ENCODE measurements at regions not wholly inside any gene's neighbourhood (a gene's known extent, or its start where the extent isn't known, plus 50 kb on each side); places are given as distances from the start of the nearest gene placed in this dataset.
"Not testable (repeated sequence)": the region's sequence is repeated elsewhere in the genome, so short reads cannot be mapped to it uniquely, and the experiment has no call there.

DNA sequence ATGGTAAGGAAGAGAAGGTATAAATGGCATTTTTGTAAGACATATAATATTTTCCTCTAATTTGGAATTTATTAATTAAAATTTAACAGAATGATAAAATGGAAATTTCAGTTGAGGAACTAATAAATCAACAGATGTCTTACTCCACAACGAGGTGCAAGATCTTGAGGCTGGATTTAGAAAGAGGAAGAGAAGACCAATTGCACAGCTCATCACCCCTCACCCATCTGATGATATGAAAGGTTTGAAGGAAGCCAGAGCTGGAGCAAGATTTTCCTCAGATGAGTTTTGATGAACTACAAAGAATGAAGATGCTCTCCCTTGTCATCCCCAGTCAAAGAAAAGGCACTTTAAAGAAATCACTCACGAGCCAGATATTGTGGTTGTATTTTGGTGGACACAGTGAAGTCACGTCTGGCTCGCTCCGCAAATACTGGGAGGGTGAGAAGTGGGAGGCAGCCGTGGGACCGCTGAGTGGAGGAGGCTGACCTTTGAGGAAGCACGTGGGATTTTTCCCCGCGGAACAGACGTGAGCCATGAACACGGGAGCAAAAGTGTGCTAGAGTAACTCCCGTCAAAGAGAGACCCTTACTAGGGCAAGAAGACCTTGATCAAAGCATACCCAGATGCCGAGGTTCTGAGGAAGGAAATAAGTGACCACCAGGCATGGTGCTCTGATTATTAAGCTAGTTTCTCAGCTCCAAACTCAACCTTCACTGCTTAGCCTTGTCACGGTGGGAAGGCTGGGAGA lies 511.4 kb downstream of the RNF144A start:
- DNase-seq (ENCODE audit: low read depth in 2 of 2): no peak

- no peak for DNase-seq (ENCODE audit: low read depth in 2 of 2)
Observed at GRCh38 chr2:7429733-7430132, 512.5 kb downstream of the RNF144A start.

DNA sequence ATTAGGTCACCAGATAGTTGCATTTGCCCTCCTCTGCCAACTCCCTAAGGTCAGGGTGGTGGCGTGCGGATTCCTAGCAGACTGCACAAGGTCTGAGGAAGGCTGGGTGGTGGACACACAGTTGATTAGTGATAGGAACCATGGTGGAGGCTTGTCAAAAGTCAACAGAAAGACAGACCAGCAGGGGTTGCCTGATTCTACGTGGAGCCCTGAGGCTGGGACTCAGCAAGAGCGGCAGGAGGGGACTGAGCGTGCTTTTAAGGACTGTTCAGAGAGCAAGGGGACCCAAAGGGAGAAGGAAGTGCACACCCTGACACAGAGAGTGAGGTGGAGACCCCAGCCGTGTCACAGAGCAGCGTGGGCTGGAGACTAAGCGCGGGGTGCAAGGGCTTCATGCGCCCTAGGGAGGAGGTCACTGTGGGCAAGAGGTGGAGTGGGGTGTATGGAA lies 513.2 kb downstream of the RNF144A start:
- no peak for DNase-seq (ENCODE audit: low read depth in 2 of 2)

- no peak for DNase-seq (ENCODE audit: low read depth in 2 of 2)
Observed at GRCh38 chr2:7430869-7431641, 513.8 kb downstream of the RNF144A start.

- no peak for DNase-seq (ENCODE audit: low read depth in 2 of 2)
Observed at GRCh38 chr2:7432436-7432835, 515.2 kb downstream of the RNF144A start.

DNA sequence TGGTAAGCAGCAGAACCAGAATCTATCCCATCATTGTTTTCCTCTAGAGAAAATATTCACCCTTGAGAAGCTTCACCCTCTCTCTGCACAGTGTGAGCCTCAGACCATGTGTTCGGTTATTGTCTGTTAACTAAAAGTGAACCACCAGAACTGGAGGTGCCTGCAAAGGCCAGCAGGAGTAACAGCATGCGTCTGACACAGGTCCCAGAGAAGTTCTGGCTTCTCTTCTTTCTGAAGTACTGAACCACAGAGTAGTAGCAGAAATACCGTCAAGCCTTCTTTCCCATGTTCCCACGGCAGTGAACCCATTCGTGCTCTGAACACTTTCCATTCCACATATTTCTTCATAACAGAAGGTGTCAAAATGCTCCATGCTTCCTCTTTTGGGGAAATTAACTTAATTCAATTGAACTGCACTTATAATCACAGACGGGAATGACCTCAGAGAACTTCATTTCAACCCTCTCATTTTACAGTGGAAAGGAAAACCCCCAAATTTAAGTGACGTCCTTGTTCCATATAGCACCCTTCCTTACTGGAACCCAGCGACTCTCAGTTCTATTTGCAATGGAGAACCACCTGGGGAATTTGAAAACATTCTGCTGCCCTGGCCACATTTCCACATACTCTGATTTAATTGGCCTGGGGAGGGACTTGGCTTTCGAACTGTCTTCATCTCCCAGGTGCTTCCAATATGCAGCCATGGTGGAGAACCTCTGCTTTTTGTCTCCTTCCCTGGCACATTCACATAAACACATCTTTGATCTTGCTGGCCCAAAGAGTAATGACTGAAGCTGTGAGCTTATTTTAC lies 519.1 kb downstream of the RNF144A start:
- no peak for DNase-seq (ENCODE audit: low read depth in 2 of 2)

- DNase-seq (ENCODE audit: low read depth in 2 of 2): no peak
Observed at GRCh38 chr2:7437141-7437540, 519.9 kb downstream of the RNF144A start.

DNA sequence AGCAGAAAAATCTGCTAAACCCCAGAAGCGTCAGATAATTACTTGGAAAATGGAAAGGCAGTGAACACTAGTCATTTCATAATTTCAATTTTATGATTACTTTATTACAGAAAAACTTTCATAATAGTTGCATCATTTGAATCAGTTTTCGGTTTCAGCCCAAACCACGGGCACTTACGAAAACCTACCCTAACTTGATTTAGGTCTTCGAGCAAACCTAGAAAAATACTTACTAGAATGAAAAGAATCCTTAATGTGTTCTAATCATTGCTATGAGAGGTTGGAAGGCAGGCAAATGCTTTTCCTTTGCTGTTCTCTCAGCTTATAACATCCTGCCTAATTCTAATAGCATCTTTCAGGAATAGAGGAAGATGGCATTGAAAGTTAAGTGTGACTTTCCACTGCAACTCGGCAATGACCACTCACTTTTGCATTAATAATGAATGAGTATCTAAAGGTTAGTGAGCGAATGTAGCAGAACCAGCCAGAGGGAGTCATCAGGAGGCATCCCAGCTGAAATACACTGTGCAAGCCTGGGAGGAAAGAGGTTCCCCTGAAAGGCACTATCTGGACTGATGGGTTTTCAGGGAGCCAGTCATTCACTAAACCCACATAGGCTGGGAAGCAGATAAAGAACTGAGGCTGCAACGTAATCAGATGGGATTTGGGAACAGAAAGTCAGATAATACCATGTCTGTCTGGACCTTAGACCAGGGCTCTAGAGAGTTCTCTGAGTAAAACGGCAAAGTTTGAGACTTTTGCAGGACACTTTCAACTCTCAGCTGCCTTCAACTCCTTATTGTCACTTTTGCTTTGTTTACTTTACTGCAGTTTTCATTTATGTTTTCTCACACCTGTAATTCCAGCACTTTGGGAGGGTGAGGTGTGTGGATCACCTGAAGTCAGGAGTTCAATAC lies 520.8 kb downstream of the RNF144A start:
- no peak for DNase-seq (ENCODE audit: low read depth in 2 of 2)

DNA sequence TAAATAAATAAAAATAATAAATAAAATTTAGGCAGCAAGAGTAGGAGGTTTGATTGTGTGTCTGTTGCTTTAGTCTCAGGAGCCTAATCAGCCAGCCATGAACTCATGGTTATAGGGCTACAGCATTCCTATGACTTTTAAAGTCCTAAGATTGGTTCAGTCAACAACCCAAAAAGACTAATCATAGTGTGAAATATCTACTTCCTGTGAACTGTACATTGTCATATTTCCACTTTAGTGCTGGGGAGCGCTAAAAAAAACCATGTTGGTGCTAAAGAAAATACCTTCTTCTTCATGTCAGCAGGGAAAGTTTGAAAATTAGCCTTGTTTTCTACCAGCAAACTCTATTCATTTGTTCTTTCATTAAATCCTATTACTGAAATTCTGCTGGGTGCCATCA lies 521.6 kb downstream of the RNF144A start:
- no peak for DNase-seq (ENCODE audit: low read depth in 2 of 2)

- no peak for DNase-seq (ENCODE audit: low read depth in 2 of 2)
Observed at GRCh38 chr2:7440977-7441376, 523.8 kb downstream of the RNF144A start.

GRCh38 chr2:7441841-7442240 lies 524.6 kb downstream of the RNF144A start:
- not testable (repeated sequence) for DNase-seq (ENCODE audit: low read depth in 2 of 2)

- DNase-seq (ENCODE audit: low read depth in 2 of 2): no peak
Observed at GRCh38 chr2:7444626-7445025, 527.4 kb downstream of the RNF144A start.

DNA sequence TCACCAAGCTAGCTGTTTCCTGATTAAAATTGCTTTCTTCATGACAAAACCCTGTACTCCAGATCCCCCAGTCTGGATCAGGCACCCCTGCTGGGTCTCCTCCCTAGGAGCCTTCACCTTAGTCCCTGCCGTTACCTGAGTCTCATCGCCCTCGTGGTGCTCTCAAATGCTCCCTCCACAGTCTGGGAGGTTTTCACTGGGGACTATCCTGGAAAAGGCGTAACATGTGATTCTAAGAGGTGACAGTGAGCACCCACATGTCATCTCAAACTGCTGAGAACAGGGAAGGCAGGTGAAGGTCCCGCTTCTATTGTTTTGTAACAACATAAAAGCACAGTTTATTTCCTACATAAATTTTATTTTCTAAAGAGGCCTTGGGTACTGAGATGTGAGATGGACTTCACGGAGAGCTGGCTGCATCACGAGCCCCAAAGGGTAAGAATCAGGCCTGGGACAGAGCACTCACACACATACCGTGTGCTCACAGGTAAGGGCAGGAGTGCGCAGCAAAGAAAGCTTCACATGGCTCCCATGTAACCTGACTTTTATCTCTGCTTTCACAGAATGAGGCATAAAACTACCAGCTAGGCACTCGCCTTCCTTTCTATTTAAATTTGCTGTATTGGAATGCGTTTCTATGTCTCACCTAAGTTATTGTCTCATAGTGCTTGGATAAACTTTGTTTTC lies 531.5 kb downstream of the RNF144A start:
- no peak for DNase-seq (ENCODE audit: low read depth in 2 of 2)

GRCh38 chr2:7449298-7449697 lies 532.1 kb downstream of the RNF144A start:
- DNase-seq (ENCODE audit: low read depth in 2 of 2): no peak

- no peak for DNase-seq (ENCODE audit: low read depth in 2 of 2)
Observed at GRCh38 chr2:7450188-7450832, 533.1 kb downstream of the RNF144A start.

DNA sequence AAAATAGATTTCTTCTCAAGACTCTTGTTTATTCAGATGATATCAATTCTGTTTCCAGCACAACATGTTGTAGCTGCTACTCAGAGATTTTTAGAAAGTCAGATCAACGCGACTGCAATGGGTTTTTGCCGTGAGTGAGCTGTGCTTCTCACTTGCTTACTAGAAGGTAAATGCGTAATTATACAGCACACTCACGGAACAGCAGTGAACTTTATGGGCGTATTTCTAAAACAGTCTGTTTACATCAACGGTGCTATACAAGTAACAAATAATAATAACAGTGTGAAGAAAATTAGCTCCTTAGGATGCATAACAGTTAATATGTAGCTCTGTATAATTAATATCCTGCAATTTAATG lies 533.6 kb downstream of the RNF144A start:
- no peak for DNase-seq (ENCODE audit: low read depth in 2 of 2)

DNA sequence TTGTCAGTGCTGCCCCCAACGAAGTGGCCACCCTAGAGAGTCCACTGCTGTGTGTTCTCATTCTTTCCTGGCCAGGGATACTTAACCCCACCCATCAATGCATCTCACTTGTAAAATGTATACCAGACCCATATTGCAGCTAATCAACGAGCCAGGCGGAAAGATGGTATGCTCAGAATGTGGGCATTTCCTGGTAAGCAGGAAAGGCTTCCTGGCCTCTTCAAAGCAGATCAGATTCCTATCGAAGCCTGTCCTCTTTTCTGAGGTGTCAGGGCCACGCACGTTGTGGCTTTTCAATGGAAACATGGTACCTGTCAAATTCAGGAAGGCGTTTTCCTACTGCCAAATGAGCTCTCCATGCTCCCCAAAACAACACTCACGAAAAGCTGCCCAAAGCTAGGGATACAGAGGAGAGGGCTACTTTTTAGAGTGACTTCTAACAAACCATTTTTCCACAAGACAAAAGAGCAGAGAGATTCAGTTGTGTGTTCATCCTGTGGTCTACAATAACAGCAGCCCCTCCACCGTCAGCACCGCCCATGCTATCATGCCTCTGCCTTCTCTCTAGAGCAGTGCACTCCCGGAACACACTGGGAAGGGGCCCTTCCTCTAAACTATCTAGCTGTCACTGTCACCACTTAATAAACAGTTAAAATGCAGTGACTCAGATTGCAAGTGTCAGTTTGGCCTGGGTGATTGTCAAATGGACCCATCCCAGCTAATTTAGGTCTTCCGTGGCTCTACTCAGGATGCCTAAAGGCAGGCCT lies 535.1 kb downstream of the RNF144A start:
- no peak for DNase-seq (ENCODE audit: low read depth in 2 of 2)

GRCh38 chr2:7454592-7454991 lies 537.4 kb downstream of the RNF144A start:
- DNase-seq (ENCODE audit: low read depth in 2 of 2): no peak

- DNase-seq (ENCODE audit: low read depth in 2 of 2): no peak
Observed at GRCh38 chr2:7456762-7457161, 539.5 kb downstream of the RNF144A start.
